ENCODE measurements at regions not wholly inside any gene's neighbourhood (a gene's known extent, or its start where the extent isn't known, plus 50 kb on each side); places are given as distances from the start of the nearest gene placed in this dataset.

- H3K9ac ChIP-seq (ENCODE audit: low read depth, low read length): no peak overlapping the region
- no peaks in the 10 kb centered on the region for H3K9me3 ChIP-seq (ENCODE audit: control insufficient read depth, insufficient read depth, low read length)
- H3K36me3 ChIP-seq (ENCODE audit: insufficient read depth, low read length): no peaks in the 10 kb centered on the region
- peaks cover under 1% of the 10 kb centered on the region; the same call in 1 of the 2 replicates for H3K4me1 ChIP-seq (ENCODE audit: insufficient read depth, low read length)
Measured at GRCh38 chr3:18512007-18512406, 86.9 kb upstream of the SATB1 start.

GRCh38 chr3:18510947-18511346 lies 85.8 kb upstream of the SATB1 start:
- no peak overlapping the region for H3K9ac ChIP-seq (ENCODE audit: low read depth, low read length)
- H3K36me3 ChIP-seq (ENCODE audit: insufficient read depth, low read length): no peaks in the 10 kb centered on the region
- H3K4me1 ChIP-seq (ENCODE audit: insufficient read depth, low read length): peaks cover 5% of the 10 kb centered on the region
- H3K9me3 ChIP-seq (ENCODE audit: control insufficient read depth, insufficient read depth, low read length): no peaks in the 10 kb centered on the region

DNA sequence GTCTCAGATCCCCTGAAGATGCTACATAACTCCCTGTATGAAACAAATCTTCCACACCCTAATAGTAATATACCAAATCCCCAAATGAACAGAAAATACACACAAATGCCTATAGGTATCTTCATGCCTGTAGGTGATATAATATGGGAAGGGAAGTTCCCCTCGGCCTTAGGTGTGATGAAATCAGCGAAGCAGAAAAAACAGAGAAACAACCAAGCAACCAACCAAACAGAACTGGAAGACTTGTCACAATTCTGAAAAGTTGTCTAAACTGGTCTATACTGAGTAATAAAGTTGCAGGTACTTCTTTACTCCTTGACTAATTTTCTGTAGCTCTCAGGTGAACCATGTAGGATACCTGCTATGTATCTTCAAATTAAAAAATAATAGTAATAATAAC lies 82.2 kb upstream of the SATB1 start:
- H3K9ac ChIP-seq (ENCODE audit: low read depth, low read length): no peak overlapping the region
- H3K36me3 ChIP-seq (ENCODE audit: insufficient read depth, low read length): no peaks in the 10 kb centered on the region
- H3K4me1 ChIP-seq (ENCODE audit: insufficient read depth, low read length): peaks cover 8% of the 10 kb centered on the region
- no peaks in the 10 kb centered on the region for H3K9me3 ChIP-seq (ENCODE audit: control insufficient read depth, insufficient read depth, low read length)

DNA sequence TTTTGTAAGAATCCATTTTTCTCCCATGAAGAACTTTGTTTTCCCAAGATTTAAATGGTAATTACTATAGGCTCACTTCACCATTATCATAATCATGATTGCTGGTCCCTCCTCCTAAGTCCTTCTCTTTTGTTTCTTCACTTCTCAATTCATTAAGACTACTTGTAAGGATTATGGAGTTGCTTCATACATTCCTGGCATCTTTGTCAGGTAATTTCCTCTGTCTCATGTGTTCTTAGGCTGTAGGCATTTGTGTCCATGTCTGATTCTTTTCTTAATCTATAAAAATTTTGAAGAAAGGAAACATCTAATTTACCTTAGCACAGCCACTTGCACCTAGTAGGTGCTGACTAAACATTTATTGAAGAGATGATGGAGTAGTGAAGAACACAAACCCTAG lies 79.9 kb upstream of the SATB1 start:
- no peaks in the 10 kb centered on the region for H3K36me3 ChIP-seq (ENCODE audit: insufficient read depth, low read length)
- peaks cover 12% of the 10 kb centered on the region for H3K4me1 ChIP-seq (ENCODE audit: insufficient read depth, low read length)
- H3K9me3 ChIP-seq (ENCODE audit: control insufficient read depth, insufficient read depth, low read length): no peaks in the 10 kb centered on the region
- no peak overlapping the region for H3K9ac ChIP-seq (ENCODE audit: low read depth, low read length)

DNA sequence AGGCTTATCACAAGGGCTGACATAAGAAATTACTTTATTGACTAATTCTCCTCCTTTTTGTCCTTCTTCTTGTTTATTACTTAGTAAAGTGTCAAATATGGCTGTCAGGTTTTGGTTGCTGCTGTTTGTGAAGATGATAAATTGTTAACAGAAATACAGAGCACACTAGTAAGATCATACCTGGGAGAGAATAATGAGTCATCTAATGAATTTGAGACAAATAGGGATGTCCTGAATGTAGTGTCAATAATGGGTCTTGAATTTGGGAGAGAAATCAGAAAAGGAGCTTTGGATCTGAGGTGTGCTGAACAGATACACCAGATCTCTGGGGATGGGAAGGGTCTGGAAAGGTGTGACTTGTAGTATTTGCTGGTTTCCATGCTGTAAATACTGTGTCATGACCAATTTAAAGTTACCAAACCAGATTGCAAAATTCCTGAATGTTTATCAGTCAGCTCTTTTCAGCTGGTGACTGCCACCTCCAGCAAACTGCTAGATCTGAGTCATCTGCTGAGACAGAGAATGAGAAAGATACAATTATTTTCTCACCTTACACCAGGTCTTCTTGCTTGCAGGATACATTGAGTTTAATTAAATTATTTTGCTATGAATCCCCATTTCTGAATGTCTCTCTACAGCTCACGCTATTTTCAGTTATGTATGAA lies 76.7 kb upstream of the SATB1 start:
- peaks cover 10% of the 10 kb centered on the region; the same call in 1 of the 2 replicates for H3K4me1 ChIP-seq (ENCODE audit: insufficient read depth, low read length)
- H3K9me3 ChIP-seq (ENCODE audit: control insufficient read depth, insufficient read depth, low read length): no peaks in the 10 kb centered on the region
- no peaks in the 10 kb centered on the region for H3K36me3 ChIP-seq (ENCODE audit: insufficient read depth, low read length)
- no peak overlapping the region for H3K9ac ChIP-seq (ENCODE audit: low read depth, low read length)

DNA sequence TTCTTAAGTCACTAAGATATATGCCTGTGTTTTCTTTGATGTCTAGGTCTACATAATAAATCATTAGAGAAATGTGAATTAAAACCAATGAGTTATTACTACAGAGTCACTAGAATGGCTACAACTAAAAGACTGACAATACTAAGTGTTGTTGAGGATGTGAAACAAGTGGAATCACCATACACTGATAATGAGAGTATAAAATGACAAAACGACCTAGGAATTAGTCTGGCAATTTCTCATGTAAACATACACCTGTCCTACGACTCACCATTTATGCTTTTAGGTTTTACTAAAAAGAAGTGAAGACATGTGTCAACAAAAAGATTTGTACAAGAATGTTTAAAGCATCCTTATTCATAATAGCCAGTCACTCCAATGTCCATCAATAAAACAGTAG lies 75.2 kb upstream of the SATB1 start:
- H3K9ac ChIP-seq (ENCODE audit: low read depth, low read length): no peak overlapping the region
- peaks cover 11% of the 10 kb centered on the region; the same call in 1 of the 2 replicates for H3K4me1 ChIP-seq (ENCODE audit: insufficient read depth, low read length)
- H3K9me3 ChIP-seq (ENCODE audit: control insufficient read depth, insufficient read depth, low read length): no peaks in the 10 kb centered on the region
- H3K36me3 ChIP-seq (ENCODE audit: insufficient read depth, low read length): no peaks in the 10 kb centered on the region

DNA sequence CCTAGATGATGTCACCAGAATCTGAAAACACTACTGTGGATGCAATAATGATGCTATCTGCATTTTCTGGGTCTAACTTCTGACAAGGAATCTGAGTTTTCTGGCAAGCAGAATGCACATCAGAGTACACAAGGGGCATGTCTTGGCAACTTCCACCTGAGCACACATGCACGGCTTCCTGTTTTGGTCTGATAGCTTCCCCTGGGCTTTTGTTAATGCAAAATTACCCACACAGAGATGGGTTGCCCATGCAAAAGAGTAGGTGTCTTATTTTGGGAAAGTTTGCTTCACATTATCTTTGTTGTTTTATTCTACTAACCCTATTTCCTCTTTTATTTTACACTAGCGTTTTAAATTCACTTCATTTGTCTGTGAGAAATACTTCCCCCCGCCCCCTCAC lies 74.2 kb upstream of the SATB1 start:
- Histone ChIP-seq H3K36me3 (ENCODE audit: insufficient read depth, low read length) (no peaks in the 10 kb centered on the region), H3K9me3 (ENCODE audit: control insufficient read depth, insufficient read depth, low read length) (no peaks in the 10 kb centered on the region), H3K4me1 (ENCODE audit: insufficient read depth, low read length) (peaks cover 8% of the 10 kb centered on the region; the same call in 1 of the 2 replicates), H3K9ac (ENCODE audit: low read depth, low read length) (no peak overlapping the region)

GRCh38 chr3:18494251-18494650 lies 69.1 kb upstream of the SATB1 start:
- Histone ChIP-seq H3K9me3 (ENCODE audit: control insufficient read depth, insufficient read depth, low read length) (no peaks in the 10 kb centered on the region), H3K36me3 (ENCODE audit: insufficient read depth, low read length) (no peaks in the 10 kb centered on the region), H3K9ac (ENCODE audit: low read depth, low read length) (no peak overlapping the region), H3K4me1 (ENCODE audit: insufficient read depth, low read length) (peaks cover 4% of the 10 kb centered on the region; the same call in 1 of the 2 replicates)

GRCh38 chr3:18489939-18490338 lies 64.8 kb upstream of the SATB1 start:
- no peak overlapping the region for H3K9ac ChIP-seq (ENCODE audit: low read depth, low read length)
- no peaks in the 10 kb centered on the region for H3K9me3 ChIP-seq (ENCODE audit: control insufficient read depth, insufficient read depth, low read length)
- H3K36me3 ChIP-seq (ENCODE audit: insufficient read depth, low read length): no peaks in the 10 kb centered on the region

DNA sequence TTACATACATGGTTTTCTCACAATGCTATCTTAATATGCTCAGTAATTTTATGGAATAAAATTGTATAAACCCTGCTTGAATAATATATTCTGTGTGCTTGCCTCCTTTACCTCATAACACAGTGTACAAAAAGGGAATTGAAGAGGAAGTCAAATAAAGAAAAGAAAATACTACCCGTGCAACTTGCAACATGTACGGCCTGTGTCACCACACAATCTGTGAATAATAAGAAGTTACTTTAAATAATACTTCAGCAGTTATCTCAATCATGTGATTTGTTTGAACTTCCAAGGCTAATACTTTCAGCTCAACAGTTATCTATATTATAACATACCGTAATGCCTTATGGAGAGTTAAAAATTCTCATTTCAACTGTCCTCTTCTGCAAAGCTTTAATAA lies 58.1 kb upstream of the SATB1 start:
- no peaks in the 10 kb centered on the region for H3K4me1 ChIP-seq (ENCODE audit: insufficient read depth, low read length)
- no peaks in the 10 kb centered on the region for H3K9me3 ChIP-seq (ENCODE audit: control insufficient read depth, insufficient read depth, low read length)
- no peaks in the 10 kb centered on the region for H3K36me3 ChIP-seq (ENCODE audit: insufficient read depth, low read length)
- no peak overlapping the region for H3K9ac ChIP-seq (ENCODE audit: low read depth, low read length)

More at GRCh38 chr3:18489939-18490338, 64.8 kb upstream of the SATB1 start:
- no peaks in the 10 kb centered on the region for H3K4me1 ChIP-seq (ENCODE audit: insufficient read depth, low read length)

- no peak overlapping the region for H3K9ac ChIP-seq (ENCODE audit: low read depth, low read length)
- H3K4me1 ChIP-seq (ENCODE audit: insufficient read depth, low read length): no peaks in the 10 kb centered on the region
- H3K9me3 ChIP-seq (ENCODE audit: control insufficient read depth, insufficient read depth, low read length): no peaks in the 10 kb centered on the region
- H3K36me3 ChIP-seq (ENCODE audit: insufficient read depth, low read length): no peaks in the 10 kb centered on the region
Measured at GRCh38 chr3:18481946-18482548, 56.9 kb upstream of the SATB1 start.

DNA sequence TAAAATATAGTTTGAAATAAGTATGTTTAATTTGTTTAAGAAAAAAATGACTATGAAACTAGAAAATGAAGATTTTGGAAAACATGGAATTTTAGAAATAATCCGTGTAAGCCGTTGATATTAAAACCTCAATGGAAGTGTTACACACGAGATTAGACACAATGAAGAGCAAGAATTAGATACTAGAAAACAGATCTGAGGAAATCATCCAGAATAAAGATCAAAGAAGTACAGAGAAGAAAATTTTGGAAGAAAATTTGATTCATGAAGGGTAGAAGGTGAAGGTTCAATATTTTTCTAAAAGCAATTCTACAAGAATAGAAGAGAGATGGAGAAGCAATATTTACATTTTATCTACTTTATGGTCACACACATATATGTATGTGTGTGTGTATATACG lies 52.5 kb upstream of the SATB1 start:
- H3K4me1 ChIP-seq (ENCODE audit: insufficient read depth, low read length): no peaks in the 10 kb centered on the region
- no peaks in the 10 kb centered on the region for H3K9me3 ChIP-seq (ENCODE audit: control insufficient read depth, insufficient read depth, low read length)
- H3K36me3 ChIP-seq (ENCODE audit: insufficient read depth, low read length): no peaks in the 10 kb centered on the region
- no peak overlapping the region for H3K9ac ChIP-seq (ENCODE audit: low read depth, low read length)
